GM21515 (cell line): ENCODE measurements at regions not wholly inside any gene's neighbourhood (a gene's known extent, or its start where the extent isn't known, plus 50 kb on each side); places are given as distances from the start of the nearest gene placed in this dataset.

ENCODE experiments used
- ATAC-seq: cut with Tn5 transposase; IDR thresholded peaks from one replicate; pipeline ENCODE4 v1.9.1; 2021; ENCODE audit not compliant: unreplicated experiment

- ATAC-seq, result no peak
Measured at GRCh38 chr13:76795701-76796695, 90.2 kb downstream of the KCTD12 start.

DNA sequence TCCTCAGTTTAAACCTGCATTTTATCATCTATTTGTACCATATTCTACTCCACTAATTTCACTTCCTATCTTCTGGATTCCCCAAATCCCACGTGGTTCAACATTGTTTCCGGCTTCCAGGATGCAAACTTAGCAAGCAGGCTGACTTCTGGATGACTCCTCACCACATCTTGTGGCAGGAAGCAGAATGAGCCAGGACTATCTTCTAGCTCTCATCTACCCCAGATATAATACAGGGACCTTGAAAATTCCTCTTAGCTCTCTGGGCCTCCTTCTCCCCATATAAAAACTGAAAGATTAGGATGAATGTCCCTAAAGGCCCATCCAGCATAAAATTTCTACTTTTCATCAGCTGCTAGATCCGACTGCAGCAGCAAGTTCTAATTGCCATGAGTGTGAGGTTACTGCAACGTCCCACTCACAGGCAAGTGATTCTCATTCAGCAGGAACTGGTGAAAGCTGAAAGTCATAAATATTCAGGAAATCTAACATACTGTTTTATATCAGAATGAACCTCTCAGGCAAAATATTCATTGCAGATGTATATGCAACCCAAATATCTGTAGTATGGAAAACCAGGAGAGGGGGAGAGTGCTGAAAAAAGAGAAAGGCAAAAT lies 93.4 kb downstream of the KCTD12 start:
- no peak for ATAC-seq

GRCh38 chr13:76790980-76791819 lies 95.0 kb downstream of the KCTD12 start:
- no peak for ATAC-seq

DNA sequence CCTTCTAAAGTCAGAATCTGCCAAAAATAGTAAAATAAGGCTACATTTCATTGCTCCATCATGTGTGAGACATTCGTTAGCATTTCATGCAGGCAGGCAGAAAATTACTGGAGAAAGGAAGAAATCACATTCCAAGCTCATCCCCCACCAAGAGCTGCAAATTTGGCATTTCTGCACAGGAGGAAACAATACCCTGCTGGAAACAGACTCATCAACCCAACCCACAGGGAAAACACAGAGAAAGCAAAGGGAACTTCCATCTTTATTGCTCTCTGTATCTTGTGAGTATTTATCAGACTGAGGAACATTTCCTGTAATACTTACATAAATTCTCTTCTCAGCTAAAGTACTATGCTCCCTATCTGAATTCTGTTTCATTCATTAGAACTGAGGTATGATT lies 95.7 kb downstream of the KCTD12 start:
- no peak for ATAC-seq

- ATAC-seq, result no peak
Measured at GRCh38 chr13:76783798-76784197, 102.4 kb downstream of the KCTD12 start.

DNA sequence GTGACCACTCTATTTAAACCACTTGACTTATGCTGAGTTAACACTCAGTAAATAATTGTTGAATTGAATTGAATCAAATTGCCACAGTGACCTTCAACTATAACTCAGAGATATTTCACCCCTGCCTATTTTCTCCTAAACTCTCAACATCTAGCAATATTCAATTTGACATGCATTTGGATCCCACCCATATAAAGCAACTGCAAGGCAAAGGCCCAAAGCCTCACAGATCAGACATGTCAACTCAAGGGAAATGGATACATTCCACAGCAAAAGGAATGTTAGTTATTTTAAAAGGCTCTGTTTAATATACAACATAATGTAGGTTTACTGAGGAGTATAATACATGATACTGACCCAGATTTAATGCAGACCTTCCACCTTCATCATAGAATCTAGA lies 107.4 kb downstream of the KCTD12 start:
- no peak for ATAC-seq

- ATAC-seq, result no peak
Measured at GRCh38 chr13:76777096-76777495, 109.1 kb downstream of the KCTD12 start.

DNA sequence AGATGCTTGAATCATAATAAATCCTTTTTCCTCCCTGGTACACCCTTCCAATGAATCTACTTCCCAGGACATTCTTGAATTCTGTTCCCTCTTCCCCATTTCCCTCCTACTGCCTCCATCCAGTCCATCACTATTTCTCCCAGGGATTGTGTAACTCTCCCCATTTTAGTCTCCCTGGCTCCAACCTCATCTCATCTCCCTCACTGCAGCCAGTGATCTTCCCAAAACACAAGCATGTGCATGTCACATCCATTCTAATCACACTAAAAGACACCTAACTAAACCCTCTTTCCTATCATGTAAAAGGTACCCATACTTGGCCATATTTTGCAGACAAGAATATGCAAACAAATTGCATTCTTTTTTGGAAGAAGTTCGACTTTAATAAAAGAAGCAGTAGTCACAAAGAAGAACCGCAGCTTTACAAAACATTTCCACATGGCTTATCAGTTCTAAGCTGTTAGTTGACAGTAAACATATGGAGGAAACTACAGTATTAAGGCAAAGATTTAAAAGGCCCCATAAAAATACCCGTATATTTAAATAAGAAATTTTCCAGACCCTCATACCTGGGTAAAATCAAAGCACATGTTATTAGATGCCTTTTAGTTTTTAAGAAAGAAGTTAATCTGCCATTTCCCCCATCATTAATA lies 111.0 kb downstream of the KCTD12 start:
- ATAC-seq, result no peak

GRCh38 chr13:76773448-76774094 lies 112.6 kb downstream of the KCTD12 start:
- ATAC-seq, result no peak

DNA sequence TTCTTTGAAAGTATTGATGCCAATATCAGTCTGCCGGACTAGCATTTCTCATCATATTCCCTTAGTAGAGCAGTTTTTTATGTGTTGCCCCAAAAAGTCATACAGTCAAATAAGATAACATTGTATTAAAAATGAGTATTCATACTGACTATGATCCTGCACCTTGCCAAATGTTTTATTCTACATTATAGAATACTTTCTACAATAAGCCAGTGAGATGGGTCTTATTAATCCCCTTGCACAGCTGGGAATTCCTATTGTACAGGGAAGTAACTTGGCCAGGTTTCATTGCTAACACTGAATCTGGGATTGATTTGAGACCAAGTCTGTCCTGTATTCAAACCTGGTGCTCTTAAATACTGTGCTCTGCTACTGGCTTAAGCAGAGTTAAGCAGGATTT lies 114.0 kb downstream of the KCTD12 start:
- ATAC-seq, result no peak

- no peak for ATAC-seq
Measured at GRCh38 chr13:76769271-76769791, 116.9 kb downstream of the KCTD12 start.

- ATAC-seq, result no peak
Measured at GRCh38 chr13:76768384-76768783, 117.8 kb downstream of the KCTD12 start.

- ATAC-seq, result no peak
Measured at GRCh38 chr13:76764916-76765315, 121.3 kb downstream of the KCTD12 start.

DNA sequence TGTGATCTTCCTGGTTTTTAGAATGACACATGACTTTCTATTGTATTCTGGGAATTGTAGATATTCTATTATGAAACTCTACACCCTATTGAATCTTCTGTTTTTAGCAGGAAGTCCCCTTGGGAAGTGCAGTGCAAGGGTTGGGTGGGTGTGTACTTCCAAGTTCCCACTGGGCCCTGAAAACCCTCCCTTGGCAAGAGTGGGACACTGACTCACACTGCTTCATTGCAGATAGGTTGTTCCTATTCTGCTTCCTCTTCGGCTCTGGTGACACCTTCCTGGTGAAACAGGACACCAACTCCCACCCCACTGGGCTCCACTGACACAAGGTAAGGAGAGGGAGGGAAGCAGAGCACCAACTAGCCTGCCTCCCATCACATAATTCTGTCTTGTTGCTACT lies 121.8 kb downstream of the KCTD12 start:
- ATAC-seq, result no peak

DNA sequence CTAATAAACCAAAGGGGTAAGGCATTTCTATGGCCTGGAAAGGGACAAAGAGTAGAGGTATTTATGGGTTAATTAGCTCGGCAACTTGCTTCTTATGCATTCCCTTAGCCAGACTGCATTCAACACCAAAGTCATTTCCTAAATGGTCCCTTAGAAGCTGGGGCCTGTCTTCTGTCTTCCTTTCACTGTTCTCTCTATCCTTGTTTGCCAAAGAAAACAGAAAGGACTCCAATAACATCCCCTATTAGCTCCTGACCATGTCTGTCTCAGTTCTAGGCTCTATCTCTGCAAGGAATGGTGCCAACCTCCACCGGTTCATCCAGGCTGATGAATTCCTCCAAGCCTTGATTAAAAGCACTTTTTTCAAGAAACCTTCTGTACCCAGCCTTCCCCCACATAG lies 123.5 kb downstream of the KCTD12 start:
- ATAC-seq, result no peak

DNA sequence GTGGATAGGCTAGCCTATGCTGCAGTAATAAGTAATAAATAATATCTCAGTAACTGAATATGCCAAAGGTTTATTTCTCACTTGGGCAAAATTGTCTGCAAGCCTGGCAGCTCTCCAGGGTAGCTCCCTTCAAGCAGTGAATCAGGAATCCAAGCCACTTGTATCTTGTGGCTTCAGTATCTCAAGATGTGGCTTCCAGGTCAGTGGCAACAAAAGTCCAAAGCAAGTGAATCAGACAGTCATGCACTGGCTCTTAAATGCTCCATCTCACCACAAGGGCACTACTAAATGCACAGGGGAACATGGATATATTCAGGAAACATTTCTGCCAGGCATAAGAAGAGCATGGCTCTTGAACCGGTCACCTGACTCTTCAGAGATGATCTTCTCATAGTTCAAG lies 126.3 kb downstream of the KCTD12 start:
- ATAC-seq, result no peak

DNA sequence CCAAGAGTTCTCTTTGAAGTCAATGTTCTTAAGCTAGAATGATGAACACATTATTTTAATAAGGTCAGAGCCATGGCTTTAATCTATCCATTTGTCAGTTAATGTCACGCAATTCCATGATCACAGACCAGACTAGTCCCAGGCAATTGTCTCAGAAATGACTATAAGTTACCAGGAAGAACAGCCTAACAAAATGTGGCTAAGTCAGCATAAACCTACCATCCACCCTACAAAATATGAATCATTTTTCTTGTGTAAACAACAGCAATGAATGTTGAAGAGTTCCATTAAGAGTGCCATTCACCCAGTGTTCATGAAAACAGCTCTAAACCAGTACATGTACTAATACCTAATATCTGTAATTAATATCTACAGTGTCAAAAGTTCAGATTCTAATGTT lies 127.5 kb downstream of the KCTD12 start:
- ATAC-seq, result no peak

DNA sequence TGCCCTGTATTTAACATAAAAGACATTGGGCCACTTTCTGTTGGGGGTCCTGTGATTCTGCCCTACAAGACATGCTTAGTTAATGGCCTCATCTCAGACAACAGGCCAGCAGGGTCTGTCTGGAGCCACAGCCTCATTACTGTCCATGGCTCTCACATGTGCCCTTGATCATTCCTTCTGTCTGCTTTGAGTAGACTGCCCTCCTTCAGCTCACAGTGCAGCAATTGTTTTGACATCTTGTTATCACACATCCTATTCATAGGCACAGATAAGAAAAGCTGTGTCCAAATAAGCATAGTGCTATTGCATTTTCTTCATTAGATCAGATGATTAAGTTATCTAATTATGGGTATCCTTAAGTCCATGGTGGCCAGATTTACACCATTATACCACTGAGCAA lies 127.9 kb downstream of the KCTD12 start:
- no peak for ATAC-seq

DNA sequence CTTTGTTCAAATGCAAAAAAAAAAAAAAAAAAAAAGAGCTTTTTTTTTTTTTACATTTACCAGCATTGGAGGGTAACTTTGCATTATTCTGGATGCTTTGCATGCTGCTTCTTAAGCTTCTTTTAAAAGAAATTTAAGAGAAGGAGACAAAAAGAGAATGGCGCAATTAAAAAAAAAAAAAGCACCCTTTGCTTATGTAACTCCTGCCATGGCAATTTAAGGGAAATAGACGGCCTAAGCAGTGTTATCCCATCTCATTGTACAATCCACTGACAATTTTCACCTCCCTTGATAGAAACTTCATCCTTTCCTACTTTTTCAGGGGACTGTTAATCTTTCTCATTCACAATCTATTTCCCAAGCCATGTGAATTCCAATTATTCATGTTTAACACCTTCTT lies 129.8 kb downstream of the KCTD12 start:
- no peak for ATAC-seq

DNA sequence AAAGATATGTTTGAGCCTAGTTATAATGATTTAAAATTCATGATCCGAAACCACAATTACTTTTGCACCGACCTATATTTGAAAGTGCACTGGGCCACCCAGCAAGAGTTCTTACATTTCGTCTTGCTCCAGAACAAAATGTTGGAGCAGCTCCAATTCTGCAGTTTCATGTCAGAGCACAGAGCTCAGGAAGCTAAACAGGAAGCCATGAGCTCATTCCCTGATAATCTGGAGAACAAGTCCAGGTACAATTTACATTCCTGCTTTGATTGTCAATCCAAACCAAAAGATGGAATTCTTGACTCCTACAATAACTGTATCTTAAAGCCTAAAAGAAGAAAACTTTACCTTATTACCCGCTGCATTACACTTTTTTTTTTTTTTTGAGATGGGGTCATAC lies 131.8 kb downstream of the KCTD12 start:
- ATAC-seq, result no peak
